ENCODE measurements at regions not wholly inside any gene's neighbourhood (a gene's known extent, or its start where the extent isn't known, plus 50 kb on each side); places are given as distances from the start of the nearest gene placed in this dataset.

DNA sequence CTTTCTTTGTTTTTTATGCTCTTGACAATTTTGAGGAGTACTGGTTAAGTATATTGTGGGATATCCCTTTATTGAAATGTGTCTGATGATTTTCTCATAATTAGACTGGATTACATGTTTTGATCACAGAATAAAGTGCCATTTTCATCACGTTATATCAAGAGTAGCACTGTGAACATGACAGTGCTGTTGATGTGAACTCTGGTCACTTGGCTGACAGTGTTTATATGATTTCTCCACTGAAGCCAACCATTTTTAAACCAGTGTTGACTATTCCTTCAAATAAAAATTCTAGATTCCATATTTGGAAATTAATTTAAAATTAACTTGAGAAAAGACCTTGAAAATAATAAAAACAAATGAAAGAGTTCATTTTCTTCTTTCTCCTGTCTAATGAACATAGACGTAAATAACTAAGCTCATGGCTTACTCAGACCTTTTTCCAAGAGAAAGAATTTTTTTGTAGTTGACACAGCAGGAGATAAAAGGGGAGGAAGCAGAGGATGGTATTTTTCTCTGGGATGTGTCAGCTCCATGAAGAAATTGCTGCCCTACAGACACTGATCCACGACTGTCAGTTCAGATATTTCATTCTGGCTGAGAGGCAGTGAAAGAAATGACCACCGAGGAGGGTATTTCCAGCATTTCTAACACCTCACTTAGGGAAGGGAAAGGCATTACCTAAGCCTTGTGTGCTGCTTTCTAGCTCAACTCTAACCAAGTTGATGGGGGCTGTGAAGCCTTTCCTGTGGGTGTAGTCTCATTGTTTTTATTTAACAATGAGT lies 150.9 kb upstream of the ANK2 start:
- Histone ChIP-seq H3K4me3 (replicated peaks in 1 of 3; ENCODE audit: low read depth in 2 of 3, low read length in 3 of 3) (no peak overlapping the region), H3K9ac (ENCODE audit: insufficient read depth, low read length, poor library complexity, severe bottlenecking) (no peak overlapping the region), H3K27ac (ENCODE audit: low read depth in 1 of 2, low read length in 2 of 2) (no peak overlapping the region), H3K36me3 (replicated peaks in 1 of 2; ENCODE audit: control insufficient read depth in 1 of 2, insufficient read depth in 2 of 2, low read length in 2 of 2) (no peaks in the 10 kb centered on the region), H2AFZ (ENCODE audit: insufficient read depth, low read depth, low read length, poor library complexity, severe bottlenecking) (no peak overlapping the region), H3K27me3 (ENCODE audit: control insufficient read depth in 2 of 2, insufficient read depth in 2 of 2, low read length in 2 of 2) (no peaks in the 10 kb centered on the region), H3K9me3 (replicated peaks in 1 of 2; ENCODE audit: control insufficient read depth in 1 of 2, insufficient read depth in 1 of 2, low read length in 2 of 2) (no peaks in the 10 kb centered on the region), H3K4me1 (ENCODE audit: control insufficient read depth in 1 of 2, insufficient read depth in 2 of 2, low read length in 2 of 2) (no peaks in the 10 kb centered on the region), H3K79me2 (ENCODE audit: insufficient read depth, low read length) (no peaks in the 10 kb centered on the region), H3K4me2 (replicated peaks; ENCODE audit: extremely low read depth, low read length, poor library complexity, severe bottlenecking) (no peak overlapping the region), H4K20me1 (ENCODE audit: insufficient read depth, low read length) (no peaks in the 10 kb centered on the region)
- no peak for DNase-seq
- Mint-ChIP-seq H3K9me3 (no peaks in the 10 kb centered on the region), H3K4me1 (no peaks in the 10 kb centered on the region), H3K36me3 (no peaks in the 10 kb centered on the region), H3K27ac (no peak overlapping the region), H3K27me3 (ENCODE audit: low read depth in 3 of 3) (peaks cover 0 to 2% (median 0%) of the 10 kb centered on the region in 3 donors), H3K4me3 (no peak overlapping the region)
- intact Hi-C loops (cut with micrococcal nuclease): no loop called here
- WGBS (ENCODE audit: insufficient coverage): no CpG with 5 or more reads among the region's 4 CpGs
- TF ChIP-seq CTCF (IDR thresholded peaks at IDR 0.05): no peak

DNA sequence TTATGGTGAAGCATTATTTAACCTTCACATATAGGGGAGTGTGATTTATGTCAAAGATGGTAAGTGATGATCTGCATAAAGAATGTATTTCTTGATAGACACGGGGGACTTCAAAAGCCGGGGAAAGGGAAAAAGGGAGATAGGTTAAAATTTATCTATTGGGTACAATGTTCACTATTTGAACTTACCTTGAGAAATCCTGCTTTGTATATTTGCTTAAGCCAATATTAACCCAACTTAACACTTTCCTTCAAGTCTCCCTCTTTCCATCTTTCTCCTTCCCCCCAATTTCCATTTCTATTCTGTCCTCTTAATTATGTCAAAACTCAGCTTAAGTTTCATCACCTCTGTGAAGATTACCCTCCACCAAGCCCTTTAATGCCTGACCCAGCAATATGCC lies 149.0 kb upstream of the ANK2 start:
- no peaks in the 10 kb centered on the region for H3K79me2 ChIP-seq (ENCODE audit: insufficient read depth, low read length)
- no peak overlapping the region for H3K9ac ChIP-seq (ENCODE audit: insufficient read depth, low read length, poor library complexity, severe bottlenecking)
- Mint-ChIP-seq H3K4me3 (no peak overlapping the region), H3K27ac (no peak overlapping the region), H3K4me1 (no peaks in the 10 kb centered on the region), H3K36me3 (no peaks in the 10 kb centered on the region), H3K27me3 (ENCODE audit: low read depth in 3 of 3) (no peaks in the 10 kb centered on the region), H3K9me3 (no peaks in the 10 kb centered on the region)
- H2AFZ ChIP-seq (ENCODE audit: insufficient read depth, low read depth, low read length, poor library complexity, severe bottlenecking): no peak overlapping the region
- H3K9me3 ChIP-seq (replicated peaks in 1 of 2; ENCODE audit: control insufficient read depth in 1 of 2, insufficient read depth in 1 of 2, low read length in 2 of 2): no peaks in the 10 kb centered on the region
- no peaks in the 10 kb centered on the region for H3K27me3 ChIP-seq (ENCODE audit: control insufficient read depth in 2 of 2, insufficient read depth in 2 of 2, low read length in 2 of 2)
- WGBS (ENCODE audit: insufficient coverage): no CpG with 5 or more reads among the region's 2 CpGs
- TF ChIP-seq CTCF (IDR thresholded peaks at IDR 0.05): no peak
- no peak overlapping the region for H3K4me2 ChIP-seq (replicated peaks; ENCODE audit: extremely low read depth, low read length, poor library complexity, severe bottlenecking)
- no peak for DNase-seq
- H3K27ac ChIP-seq (ENCODE audit: low read depth in 1 of 2, low read length in 2 of 2): no peak overlapping the region
- H3K4me1 ChIP-seq (ENCODE audit: control insufficient read depth in 1 of 2, insufficient read depth in 2 of 2, low read length in 2 of 2): no peaks in the 10 kb centered on the region
- H4K20me1 ChIP-seq (ENCODE audit: insufficient read depth, low read length): no peaks in the 10 kb centered on the region
- no peaks in the 10 kb centered on the region for H3K36me3 ChIP-seq (replicated peaks in 1 of 2; ENCODE audit: control insufficient read depth in 1 of 2, insufficient read depth in 2 of 2, low read length in 2 of 2)
- H3K4me3 ChIP-seq (replicated peaks in 1 of 3; ENCODE audit: low read depth in 2 of 3, low read length in 3 of 3): no peak overlapping the region
- intact Hi-C loops (cut with micrococcal nuclease): no loop called here

All from CD14-positive monocyte (primary cell).